IMR-90 (cell line): ENCODE measurements at regions not wholly inside any gene's neighbourhood (a gene's known extent, or its start where the extent isn't known, plus 50 kb on each side); places are given as distances from the start of the nearest gene placed in this dataset.

ENCODE experiments used
- ATAC-seq: fragments of 200-7000 bp; cut with Tn5 transposase; 2 replicates; pipeline ENCODE4 v1.9.1; 2020; ENCODE audit warnings: low read depth, mild to moderate bottlenecking, moderate library complexity
- BruUV-seq: library from RNA; stranded (reverse); fragments of 400-500 nt; replicated peaks from 2 replicates; lab custom pipeline; 2021; lab: Mats Ljungman, UMichigan
- CTCF ChIA-PET: fragments of 300-600 bp; formaldehyde crosslinking; extraction: SDS; loops from one replicate; lab custom pipeline; 2021; ENCODE audit warnings: antibody characterized with exemption; lab: Yijun Ruan, JAX
- POLR2A ChIA-PET: fragments of 300-600 bp; sonication (Branson Sonifier 250); formaldehyde crosslinking; loops from one replicate; lab custom pipeline; 2022; ENCODE audit warnings: antibody characterized with exemption; ENCODE audit not compliant: unreplicated experiment; lab: Charles Lee
- DNase-seq: peaks from one replicate; pipeline ENCODE4 v3.0.0; 2013
- H2AFZ ChIP-seq: replicated peaks from 2 replicates; pipeline ENCODE3; 2013; ENCODE audit warnings: low read length, mild to moderate bottlenecking; ENCODE audit not compliant: poor library complexity
- H2AK5ac ChIP-seq: 2 replicates; pipeline ENCODE4 v1.6.1; 2013; ENCODE audit warnings: low read depth, low read length, inconsistent platforms
- H2AK9ac ChIP-seq: replicated peaks from 2 replicates; pipeline ENCODE3; 2013; ENCODE audit warnings: mild to moderate bottlenecking, low read depth, low read length, moderate library complexity; ENCODE audit not compliant: poor library complexity
- H2BK120ac ChIP-seq: 2 replicates; pipeline ENCODE4 v1.6.1; 2013; ENCODE audit warnings: low read depth, low read length, inconsistent platforms
- H2BK15ac ChIP-seq: 3 replicates; pipeline ENCODE4 v1.6.1; 2013; ENCODE audit warnings: low read depth, low read length, inconsistent platforms
- H2BK20ac ChIP-seq: 2 replicates; pipeline ENCODE4 v1.6.1; 2013; ENCODE audit warnings: low read depth, mild to moderate bottlenecking, inconsistent platforms, low read length, moderate library complexity
- H2BK5ac ChIP-seq: 2 replicates; pipeline ENCODE4 v1.6.1; 2013; ENCODE audit warnings: mild to moderate bottlenecking, low read depth, low read length, inconsistent platforms; ENCODE audit not compliant: poor library complexity, severe bottlenecking
- H3K14ac ChIP-seq: replicated peaks from 2 replicates; pipeline ENCODE4 v1.6.1; 2013; ENCODE audit warnings: low read depth, low read length, inconsistent platforms
- H3K18ac ChIP-seq: 2 replicates; pipeline ENCODE4 v1.6.1; 2013; ENCODE audit warnings: low read depth, low read length, control low read depth
- H3K23ac ChIP-seq: 2 replicates; pipeline ENCODE4 v1.6.1; 2013; ENCODE audit warnings: low read depth, low read length, inconsistent platforms
- H3K27ac ChIP-seq: 2 replicates; pipeline ENCODE4 v1.5.1; 2013; ENCODE audit warnings: mild to moderate bottlenecking, control low read depth, low read length; ENCODE audit not compliant: insufficient read depth
- H3K27me3 ChIP-seq: 2 replicates; pipeline ENCODE4 v1.6.1; 2013; ENCODE audit warnings: low read length; ENCODE audit not compliant: control insufficient read depth, insufficient read depth
- H3K36me3 ChIP-seq: 2 replicates; pipeline ENCODE4 v1.6.1; 2013; ENCODE audit warnings: low read length, mixed read lengths; ENCODE audit not compliant: control insufficient read depth, insufficient read depth
- H3K4ac ChIP-seq: 2 replicates; pipeline ENCODE4 v1.6.1; 2013; ENCODE audit warnings: low read depth, low read length, inconsistent platforms
- H3K4me1 ChIP-seq: 2 replicates; pipeline ENCODE4 v1.6.1; 2013; ENCODE audit warnings: low read length, mixed read lengths; ENCODE audit not compliant: control insufficient read depth, insufficient read depth
- H3K4me2 ChIP-seq: 2 replicates; pipeline ENCODE4 v1.6.1; 2013; ENCODE audit warnings: low read depth, mild to moderate bottlenecking, control low read depth, low read length, moderate library complexity
- H3K4me3 ChIP-seq: 2 replicates; pipeline ENCODE4 v1.5.1; 2013; ENCODE audit warnings: low read depth, mild to moderate bottlenecking, control low read depth, low read length, moderate library complexity; ENCODE audit not compliant: insufficient read depth
- H3K56ac ChIP-seq: 2 replicates; pipeline ENCODE4 v1.6.1; 2013; ENCODE audit warnings: low read length, inconsistent platforms; ENCODE audit not compliant: insufficient read depth; ENCODE audit errors: extremely low read depth
- H3K79me1 ChIP-seq, 2 experiments: 2 replicates each; pipeline ENCODE4 v1.6.1; 2013; ENCODE audit warnings: low read length in 2 of 2, inconsistent platforms in 1 of 2, low read depth in 1 of 2
- H3K9ac ChIP-seq: 2 replicates; pipeline ENCODE4 v1.6.1; 2013; ENCODE audit warnings: low read depth, low read length, control low read depth
- H3K9me1 ChIP-seq: 2 replicates; pipeline ENCODE4 v1.6.1; 2013; ENCODE audit warnings: low read length, inconsistent platforms; ENCODE audit not compliant: insufficient read depth
- H3K9me3 ChIP-seq: 2 replicates; pipeline ENCODE4 v1.6.1; 2013; ENCODE audit warnings: low read length; ENCODE audit not compliant: control insufficient read depth, insufficient read depth
- H4K20me1 ChIP-seq: 2 replicates; pipeline ENCODE4 v1.6.1; 2013; ENCODE audit warnings: low read length, inconsistent platforms; ENCODE audit not compliant: insufficient read depth
- H4K5ac ChIP-seq: 2 replicates; pipeline ENCODE4 v1.6.1; 2013; ENCODE audit warnings: mild to moderate bottlenecking, low read depth, low read length, control low read depth
- H4K8ac ChIP-seq, 2 experiments: 2 replicates each; pipeline ENCODE4 v1.6.1; 2013; ENCODE audit warnings: low read depth in 2 of 2, low read length in 2 of 2, control low read depth in 1 of 2, inconsistent platforms in 1 of 2
- H4K91ac ChIP-seq: 2 replicates; pipeline ENCODE4 v1.6.1; 2013; ENCODE audit warnings: low read depth, low read length, inconsistent platforms; ENCODE audit not compliant: insufficient read depth
- BHLHE40 ChIP-seq: fragments of 150-350 bp; IDR thresholded peaks from 2 replicates; pipeline ENCODE4 v1.6.1; 2016; ENCODE audit warnings: mild to moderate bottlenecking, low read depth, low read length
- CEBPB ChIP-seq: IDR thresholded peaks from 2 replicates; pipeline ENCODE4 v1.6.1; 2012; ENCODE audit warnings: low read depth, low read length, improper control_type of control experiment
- CHD1 ChIP-seq: IDR thresholded peaks from 2 replicates; pipeline ENCODE4 v1.6.1; 2012; ENCODE audit warnings: low read depth, low read length, improper control_type of control experiment
- ELK1 ChIP-seq: fragments of 150-350 bp; IDR thresholded peaks from 2 replicates; pipeline ENCODE4 v1.6.1; 2016; ENCODE audit warnings: low read depth, mild to moderate bottlenecking, low read length, moderate library complexity, borderline replicate concordance
- FOS ChIP-seq: fragments of 150-350 bp; IDR thresholded peaks from 2 replicates; pipeline ENCODE4 v1.6.1; 2016; ENCODE audit warnings: low read depth, low read length
- MAFK ChIP-seq: IDR thresholded peaks from 2 replicates; pipeline ENCODE4 v1.6.1; 2012; ENCODE audit warnings: low read depth, low read length, improper control_type of control experiment
- MAZ ChIP-seq: IDR thresholded peaks from 2 replicates; pipeline ENCODE4 v1.6.1; 2012; ENCODE audit warnings: low read depth, mild to moderate bottlenecking, low read length, improper control_type of control experiment, moderate library complexity, borderline replicate concordance
- MXI1 ChIP-seq: IDR thresholded peaks from 2 replicates; pipeline ENCODE4 v1.6.1; 2012; ENCODE audit warnings: low read depth, mild to moderate bottlenecking, low read length, moderate library complexity, borderline replicate concordance
- NFE2L2 ChIP-seq: fragments of 150-350 bp; IDR thresholded peaks from 2 replicates; pipeline ENCODE4 v1.6.1; 2016; ENCODE audit warnings: low read depth, mild to moderate bottlenecking, low read length
- POLR2A ChIP-seq: IDR thresholded peaks from 2 replicates; pipeline ENCODE4 v1.6.1; 2012; ENCODE audit warnings: mild to moderate bottlenecking, low read depth, low read length
- RAD21 ChIP-seq: IDR thresholded peaks from 2 replicates; pipeline ENCODE4 v1.6.1; 2012; ENCODE audit warnings: low read length, improper control_type of control experiment
- RCOR1 ChIP-seq: IDR thresholded peaks from 2 replicates; pipeline ENCODE4 v1.6.1; 2012; ENCODE audit warnings: mild to moderate bottlenecking, low read length, improper control_type of control experiment; ENCODE audit not compliant: insufficient replicate concordance
- RFX5 ChIP-seq: IDR thresholded peaks from 2 replicates; pipeline ENCODE4 v1.8.0; 2012; ENCODE audit warnings: low read depth, mild to moderate bottlenecking, low read length, moderate library complexity
- SMC3 ChIP-seq: fragments of 150-350 bp; IDR thresholded peaks from 2 replicates; pipeline ENCODE4 v1.6.1; 2016; ENCODE audit warnings: low read depth, mild to moderate bottlenecking, antibody characterized with exemption, low read length, moderate library complexity
- WGBS, 2 experiments: methylation state at CpG; one replicate each; pipeline versions ENCODE4 v1.1.5 to v1.1.7; 2013; ENCODE audit warnings: missing lambda C conversion rate in 2 of 2; ENCODE audit not compliant: insufficient read length in 1 of 2; ENCODE audit errors: extremely low coverage in 2 of 2; 5-methylcytosine and 5-hydroxymethylcytosine counted together
- dilution Hi-C: fragments of 300-500 bp; cut with HindIII; formaldehyde crosslinking; loops from one replicate; pipeline ENCODE4 v1.14.3; 2018; ENCODE audit warnings: low sequenced_read_pairs; ENCODE audit not compliant: unreplicated experiment
- in situ Hi-C: fragments of 300-500 bp; cut with MboI; formaldehyde crosslinking; loops from 3 replicates; pipeline ENCODE4 v1.14.3; 2019; ENCODE audit warnings: low sequenced_read_pairs, inconsistent platforms, mixed read lengths
- intact Hi-C: fragments of 100-400 bp; cut with micrococcal nuclease; formaldehyde crosslinking; loops from 2 replicates; pipeline ENCODE4 v1.10.0; 2022
- TF ChIP-seq, protein P1 (sequence below): conservative IDR thresholded peaks from 2 replicates; pipeline ENCODE4 v1.5.1; 2012; ENCODE audit warnings: mild to moderate bottlenecking, low read depth, low read length, improper control_type of control experiment
- TF ChIP-seq, protein P2 (sequence below): fragments of 150-350 bp; IDR thresholded peaks from 2 replicates; pipeline ENCODE4 v1.6.1; 2017; ENCODE audit warnings: mild to moderate bottlenecking, antibody characterized with exemption, low read length, low read depth

DNA sequence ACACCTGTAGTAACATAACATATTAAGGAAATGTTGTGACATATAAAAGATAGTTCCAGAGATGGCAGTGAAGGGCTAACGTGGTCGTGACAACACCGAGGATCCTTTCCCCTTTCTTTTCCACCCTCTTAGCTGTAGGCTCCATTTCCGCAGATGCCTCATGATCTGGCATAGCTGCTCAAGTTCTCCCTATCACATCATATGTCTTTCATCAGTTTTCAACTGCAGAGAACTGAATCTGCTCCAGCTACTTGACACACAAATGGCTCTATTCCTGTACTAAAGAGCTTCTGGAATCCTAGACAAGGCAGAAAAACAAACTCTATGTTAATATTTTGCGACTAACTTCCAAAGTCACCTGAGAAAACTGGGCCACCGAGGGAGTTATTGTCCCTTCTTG is 275.0 kb upstream of the SLCO3A1 start:
- CTCF ChIA-PET: no interaction called here

More for the DNA sequence above, 275.0 kb upstream of the SLCO3A1 start:
- no peaks in the 10 kb centered on the region for H3K79me1 ChIP-seq
- H2BK15ac ChIP-seq: no peak overlapping the region
- TF ChIP-seq RCOR1: no peak
- no peak for TF ChIP-seq MAFK
- TF ChIP-seq MAZ: no peak
- TF ChIP-seq SMC3: no peak
- no peak for TF ChIP-seq BHLHE40
- no peak for TF ChIP-seq RFX5
- no peak for TF ChIP-seq ELK1
- no peak for TF ChIP-seq POLR2A
- TF ChIP-seq, protein P1, sequence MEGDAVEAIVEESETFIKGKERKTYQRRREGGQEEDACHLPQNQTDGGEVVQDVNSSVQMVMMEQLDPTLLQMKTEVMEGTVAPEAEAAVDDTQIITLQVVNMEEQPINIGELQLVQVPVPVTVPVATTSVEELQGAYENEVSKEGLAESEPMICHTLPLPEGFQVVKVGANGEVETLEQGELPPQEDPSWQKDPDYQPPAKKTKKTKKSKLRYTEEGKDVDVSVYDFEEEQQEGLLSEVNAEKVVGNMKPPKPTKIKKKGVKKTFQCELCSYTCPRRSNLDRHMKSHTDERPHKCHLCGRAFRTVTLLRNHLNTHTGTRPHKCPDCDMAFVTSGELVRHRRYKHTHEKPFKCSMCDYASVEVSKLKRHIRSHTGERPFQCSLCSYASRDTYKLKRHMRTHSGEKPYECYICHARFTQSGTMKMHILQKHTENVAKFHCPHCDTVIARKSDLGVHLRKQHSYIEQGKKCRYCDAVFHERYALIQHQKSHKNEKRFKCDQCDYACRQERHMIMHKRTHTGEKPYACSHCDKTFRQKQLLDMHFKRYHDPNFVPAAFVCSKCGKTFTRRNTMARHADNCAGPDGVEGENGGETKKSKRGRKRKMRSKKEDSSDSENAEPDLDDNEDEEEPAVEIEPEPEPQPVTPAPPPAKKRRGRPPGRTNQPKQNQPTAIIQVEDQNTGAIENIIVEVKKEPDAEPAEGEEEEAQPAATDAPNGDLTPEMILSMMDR: no peak
- TF ChIP-seq RAD21: no peak
- TF ChIP-seq FOS: no peak
- TF ChIP-seq CEBPB: no peak
- TF ChIP-seq, protein P2, sequence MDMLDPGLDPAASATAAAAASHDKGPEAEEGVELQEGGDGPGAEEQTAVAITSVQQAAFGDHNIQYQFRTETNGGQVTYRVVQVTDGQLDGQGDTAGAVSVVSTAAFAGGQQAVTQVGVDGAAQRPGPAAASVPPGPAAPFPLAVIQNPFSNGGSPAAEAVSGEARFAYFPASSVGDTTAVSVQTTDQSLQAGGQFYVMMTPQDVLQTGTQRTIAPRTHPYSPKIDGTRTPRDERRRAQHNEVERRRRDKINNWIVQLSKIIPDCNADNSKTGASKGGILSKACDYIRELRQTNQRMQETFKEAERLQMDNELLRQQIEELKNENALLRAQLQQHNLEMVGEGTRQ: no peak
- no peak for TF ChIP-seq MXI1
- TF ChIP-seq NFE2L2: no peak
- TF ChIP-seq CHD1: no peak
- BruUV-seq: no TSS peak
- H3K18ac ChIP-seq: no peak overlapping the region
- no peak overlapping the region for H3K4ac ChIP-seq
- H3K4me1 ChIP-seq: no peaks in the 10 kb centered on the region
- dilution Hi-C loops: no loop called here
- no peak overlapping the region for H3K27ac ChIP-seq
- no peaks in the 10 kb centered on the region for H3K27me3 ChIP-seq
- no peak overlapping the region for H4K8ac ChIP-seq
- 26% methylated on average over 3 of the region's 6 CpGs; no CpG with 5 or more reads in 1 of the 2 experiments for WGBS, 2 experiments
- no peak overlapping the region for H2BK120ac ChIP-seq
- H3K9me1 ChIP-seq: no peaks in the 10 kb centered on the region
- H3K9ac ChIP-seq: no peak overlapping the region
- no peaks in the 10 kb centered on the region for H4K20me1 ChIP-seq
- H4K91ac ChIP-seq: no peak overlapping the region
- POLR2A ChIA-PET: no interaction called here
- no peak overlapping the region for H4K5ac ChIP-seq
- H2BK20ac ChIP-seq: no peak overlapping the region
- no peak overlapping the region for H3K4me3 ChIP-seq
- H2AK5ac ChIP-seq: no peak overlapping the region
- no peaks in the 10 kb centered on the region for H3K9me3 ChIP-seq
- H2AK9ac ChIP-seq: no peak overlapping the region
- no peak overlapping the region for H2AFZ ChIP-seq
- DNase-seq: no peak
- H3K14ac ChIP-seq: no peak overlapping the region
- H2BK5ac ChIP-seq: no peak overlapping the region
- H3K23ac ChIP-seq: no peak overlapping the region
- H3K4me2 ChIP-seq: no peak overlapping the region; the same call in 1 of the 2 replicates
- in situ Hi-C loops: no loop called here
- H3K36me3 ChIP-seq: no peaks in the 10 kb centered on the region
- intact Hi-C loops: no loop called here
- no peak overlapping the region for H3K56ac ChIP-seq
- ATAC-seq: no peak
